ENCODE measurements at regions not wholly inside any gene's neighbourhood (a gene's known extent, or its start where the extent isn't known, plus 50 kb on each side); places are given as distances from the start of the nearest gene placed in this dataset.
"Not testable (repeated sequence)": the region's sequence is repeated elsewhere in the genome, so short reads cannot be mapped to it uniquely, and the experiment has no call there.

DNA sequence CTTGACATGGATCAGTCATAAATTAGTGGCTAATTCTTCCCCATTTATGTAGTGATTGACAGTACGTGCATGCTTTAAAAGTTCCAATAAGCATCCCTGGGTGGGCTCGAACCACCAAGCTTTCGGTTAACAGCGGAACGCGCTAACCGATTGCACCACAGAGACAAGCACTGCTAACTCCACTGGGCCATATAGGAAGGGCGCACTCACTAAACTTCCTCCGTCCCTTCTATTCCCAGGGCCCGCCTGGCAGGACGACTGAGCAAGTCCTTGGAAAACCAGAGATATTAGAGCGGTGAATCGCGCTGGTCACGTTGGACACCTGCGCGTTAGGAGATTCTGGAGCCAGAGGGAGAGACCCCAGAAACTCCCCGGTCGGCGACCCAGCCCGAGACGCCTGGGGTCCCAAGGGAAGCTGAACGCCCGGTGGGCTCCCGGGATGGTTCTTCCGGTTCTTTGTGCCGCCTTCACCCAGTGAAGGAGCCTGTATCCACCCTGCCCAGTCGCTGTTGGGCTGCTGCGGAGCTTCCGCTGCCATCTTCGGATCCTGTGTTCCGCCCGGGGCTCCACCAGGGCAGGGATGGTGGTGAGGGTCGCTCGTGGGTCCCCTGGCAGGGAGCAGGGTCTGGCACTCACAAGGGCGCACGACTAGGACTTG lies 62.8 kb downstream of the PPIAL4C start:
- CTCF ChIA-PET; H3K27ac ChIP-seq (ENCODE audit: low read length); BruUV-seq (replicated peaks); intact Hi-C loops (cut with micrococcal nuclease; ENCODE audit: unreplicated experiment); H3K4me1 ChIP-seq (ENCODE audit: control insufficient read depth, insufficient read depth, low read length); H3K4me3 ChIP-seq (ENCODE audit: low read depth in 2 of 2, low read length in 2 of 2); ATAC-seq; in situ Hi-C loops (cut with HindIII; ENCODE audit: low pct_unique_long_range_greater_than_20kb, low sequenced_read_pairs); H3K36me3 ChIP-seq (ENCODE audit: control insufficient read depth, insufficient read depth, low read length); H3K27me3 ChIP-seq (ENCODE audit: control insufficient read depth, insufficient read depth, low read length); H3K9me3 ChIP-seq (ENCODE audit: control insufficient read depth, insufficient read depth, low read depth, low read length); DNase-seq (ENCODE audit: low read depth, low spot score); POLR2A ChIA-PET: not testable (repeated sequence)

DNA sequence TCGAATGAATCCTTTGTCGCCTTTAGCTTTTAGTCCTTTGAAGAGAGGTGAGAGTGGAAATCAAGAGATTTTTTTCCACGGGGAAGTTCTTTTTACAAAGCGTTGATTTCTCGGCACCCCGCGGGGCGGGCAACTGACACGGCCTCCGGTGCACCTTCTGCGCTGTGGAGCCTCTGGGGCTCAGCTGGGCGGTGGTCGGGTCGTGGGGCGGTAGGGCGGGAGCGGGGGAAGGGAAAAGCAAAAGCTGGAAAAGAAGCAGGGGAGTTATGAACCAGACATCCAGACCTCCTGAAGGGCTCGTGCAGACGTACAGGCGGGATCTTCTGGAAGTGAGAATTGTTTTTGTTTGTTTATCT lies 63.3 kb downstream of the PPIAL4C start:
- POLR2A ChIA-PET; H3K27me3 ChIP-seq (ENCODE audit: control insufficient read depth, insufficient read depth, low read length); H3K27ac ChIP-seq (ENCODE audit: low read length); CTCF ChIA-PET; intact Hi-C loops (cut with micrococcal nuclease; ENCODE audit: unreplicated experiment); DNase-seq (ENCODE audit: low read depth, low spot score); H3K36me3 ChIP-seq (ENCODE audit: control insufficient read depth, insufficient read depth, low read length); in situ Hi-C loops (cut with HindIII; ENCODE audit: low pct_unique_long_range_greater_than_20kb, low sequenced_read_pairs); H3K4me1 ChIP-seq (ENCODE audit: control insufficient read depth, insufficient read depth, low read length); H3K4me3 ChIP-seq (ENCODE audit: low read depth in 2 of 2, low read length in 2 of 2); H3K9me3 ChIP-seq (ENCODE audit: control insufficient read depth, insufficient read depth, low read depth, low read length); ATAC-seq; BruUV-seq (replicated peaks): not testable (repeated sequence)

DNA sequence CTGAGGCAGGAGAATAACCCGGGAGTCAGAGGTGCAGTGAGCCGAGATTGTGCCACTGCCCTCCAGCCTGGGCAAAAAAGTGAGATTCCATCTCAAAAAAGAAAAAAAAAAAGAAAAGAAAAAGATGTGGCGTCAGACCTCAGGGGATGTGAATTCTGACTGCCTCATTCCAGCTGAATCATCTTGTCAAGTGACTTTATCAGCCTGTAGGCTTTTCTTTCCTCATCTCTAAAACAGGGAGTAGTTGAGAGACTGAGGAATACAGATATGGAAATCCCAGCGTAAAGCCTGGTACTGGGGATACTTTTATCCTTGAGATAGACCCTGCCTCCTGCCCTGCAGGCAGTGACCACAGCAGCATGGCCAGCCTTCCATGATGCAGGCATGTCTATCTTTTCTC lies 74.1 kb downstream of the PPIAL4C start:
- intact Hi-C loops (cut with micrococcal nuclease; ENCODE audit: unreplicated experiment); H3K9me3 ChIP-seq (ENCODE audit: control insufficient read depth, insufficient read depth, low read depth, low read length); H3K4me1 ChIP-seq (ENCODE audit: control insufficient read depth, insufficient read depth, low read length); H3K27me3 ChIP-seq (ENCODE audit: control insufficient read depth, insufficient read depth, low read length); H3K4me3 ChIP-seq (ENCODE audit: low read depth in 2 of 2, low read length in 2 of 2); H3K27ac ChIP-seq (ENCODE audit: low read length); POLR2A ChIA-PET; DNase-seq (ENCODE audit: low read depth, low spot score); CTCF ChIA-PET; ATAC-seq; BruUV-seq (replicated peaks); H3K36me3 ChIP-seq (ENCODE audit: control insufficient read depth, insufficient read depth, low read length); in situ Hi-C loops (cut with HindIII; ENCODE audit: low pct_unique_long_range_greater_than_20kb, low sequenced_read_pairs): not testable (repeated sequence)

DNA sequence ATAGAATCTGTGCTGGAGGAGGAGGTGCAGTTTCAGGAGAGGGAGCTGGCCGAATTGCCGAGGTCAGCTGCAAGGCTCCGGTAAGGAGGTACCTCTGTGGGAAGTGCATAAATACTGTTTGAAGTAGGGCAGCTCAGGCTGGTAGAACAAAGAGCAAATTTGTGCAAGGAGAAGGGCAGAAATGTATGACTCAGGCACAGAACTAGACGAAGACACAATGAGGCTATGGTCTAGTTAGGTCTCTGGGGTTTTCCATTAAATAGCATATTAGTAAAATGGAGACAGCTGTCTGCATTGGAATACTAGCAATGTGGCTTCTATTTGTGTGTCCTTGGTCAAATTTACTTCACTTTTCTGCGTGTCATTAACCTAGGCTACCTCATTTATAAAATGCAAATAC lies 74.5 kb downstream of the PPIAL4C start:
- H3K4me1 ChIP-seq (ENCODE audit: control insufficient read depth, insufficient read depth, low read length); H3K4me3 ChIP-seq (ENCODE audit: low read depth in 2 of 2, low read length in 2 of 2); ATAC-seq; POLR2A ChIA-PET; in situ Hi-C loops (cut with HindIII; ENCODE audit: low pct_unique_long_range_greater_than_20kb, low sequenced_read_pairs); CTCF ChIA-PET; BruUV-seq (replicated peaks); H3K27ac ChIP-seq (ENCODE audit: low read length); DNase-seq (ENCODE audit: low read depth, low spot score); H3K9me3 ChIP-seq (ENCODE audit: control insufficient read depth, insufficient read depth, low read depth, low read length); H3K36me3 ChIP-seq (ENCODE audit: control insufficient read depth, insufficient read depth, low read length); intact Hi-C loops (cut with micrococcal nuclease; ENCODE audit: unreplicated experiment); H3K27me3 ChIP-seq (ENCODE audit: control insufficient read depth, insufficient read depth, low read length): not testable (repeated sequence)

DNA sequence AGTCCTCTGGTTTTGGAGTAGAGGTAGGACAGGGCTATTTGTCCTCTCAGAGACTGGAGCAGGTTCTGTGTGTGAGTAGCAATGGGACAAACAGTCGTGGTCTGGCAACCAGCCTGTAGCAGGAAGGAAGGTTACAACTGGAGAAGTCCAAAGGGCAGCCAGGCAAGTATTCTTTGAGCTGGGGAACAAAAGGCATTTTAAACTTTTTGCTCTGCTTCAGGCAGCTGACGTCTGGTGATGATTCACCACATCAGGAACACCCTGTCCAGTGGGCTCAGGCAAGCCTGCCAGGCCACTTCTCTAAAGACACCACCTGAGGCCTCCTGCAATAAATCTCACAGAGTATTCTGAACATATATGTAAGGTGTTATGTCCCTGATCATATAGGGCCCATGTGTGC lies 81.0 kb downstream of the PPIAL4C start:
- H3K36me3 ChIP-seq (ENCODE audit: control insufficient read depth, insufficient read depth, low read length); H3K4me3 ChIP-seq (ENCODE audit: low read depth in 2 of 2, low read length in 2 of 2); H3K4me1 ChIP-seq (ENCODE audit: control insufficient read depth, insufficient read depth, low read length); intact Hi-C loops (cut with micrococcal nuclease; ENCODE audit: unreplicated experiment); BruUV-seq (replicated peaks); ATAC-seq; DNase-seq (ENCODE audit: low read depth, low spot score); H3K9me3 ChIP-seq (ENCODE audit: control insufficient read depth, insufficient read depth, low read depth, low read length); H3K27me3 ChIP-seq (ENCODE audit: control insufficient read depth, insufficient read depth, low read length); CTCF ChIA-PET; POLR2A ChIA-PET; H3K27ac ChIP-seq (ENCODE audit: low read length); in situ Hi-C loops (cut with HindIII; ENCODE audit: low pct_unique_long_range_greater_than_20kb, low sequenced_read_pairs): not testable (repeated sequence)

DNA sequence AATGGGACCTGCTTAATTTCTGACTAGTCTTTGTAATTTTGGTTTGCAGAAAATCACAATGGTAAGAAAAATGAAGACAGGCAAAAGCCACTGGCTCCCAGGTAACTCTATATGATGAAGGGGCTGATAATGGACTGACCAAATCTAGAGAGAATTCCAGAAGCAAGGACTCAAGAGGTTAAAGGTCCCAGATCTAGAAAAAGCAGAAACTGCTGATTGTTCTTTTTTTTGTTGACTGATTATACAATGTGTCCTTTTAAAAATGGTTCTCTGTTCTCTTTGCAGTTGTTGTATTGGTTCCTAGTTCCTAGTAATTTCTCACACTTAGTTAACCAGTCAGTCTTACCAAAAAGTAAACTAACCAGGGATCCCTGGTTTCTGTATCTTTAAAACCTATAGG lies 81.4 kb downstream of the PPIAL4C start:
- ATAC-seq; H3K9me3 ChIP-seq (ENCODE audit: control insufficient read depth, insufficient read depth, low read depth, low read length); in situ Hi-C loops (cut with HindIII; ENCODE audit: low pct_unique_long_range_greater_than_20kb, low sequenced_read_pairs); H3K4me1 ChIP-seq (ENCODE audit: control insufficient read depth, insufficient read depth, low read length); CTCF ChIA-PET; H3K27me3 ChIP-seq (ENCODE audit: control insufficient read depth, insufficient read depth, low read length); H3K27ac ChIP-seq (ENCODE audit: low read length); intact Hi-C loops (cut with micrococcal nuclease; ENCODE audit: unreplicated experiment); BruUV-seq (replicated peaks); POLR2A ChIA-PET; DNase-seq (ENCODE audit: low read depth, low spot score); H3K36me3 ChIP-seq (ENCODE audit: control insufficient read depth, insufficient read depth, low read length); H3K4me3 ChIP-seq (ENCODE audit: low read depth in 2 of 2, low read length in 2 of 2): not testable (repeated sequence)

DNA sequence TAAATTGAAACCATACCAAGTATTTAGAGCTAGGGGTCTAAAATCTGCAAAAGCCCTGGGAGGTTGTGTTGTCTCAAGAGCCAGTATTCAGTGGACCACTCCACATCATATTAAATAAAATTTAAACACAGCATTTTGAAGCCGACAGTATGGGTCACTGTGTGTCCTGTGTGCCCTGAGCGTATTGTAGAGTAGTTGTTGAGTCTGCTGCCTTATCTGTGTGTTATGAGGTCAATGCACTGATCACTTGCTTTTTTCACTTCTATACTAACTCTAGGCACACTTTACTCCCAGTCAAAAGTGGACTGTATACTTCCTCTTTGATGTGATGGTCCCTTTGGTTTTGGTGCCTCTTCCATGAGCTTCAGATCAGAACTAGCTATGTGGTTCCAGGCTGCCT lies 81.9 kb downstream of the PPIAL4C start:
- BruUV-seq (replicated peaks); ATAC-seq; POLR2A ChIA-PET; H3K9me3 ChIP-seq (ENCODE audit: control insufficient read depth, insufficient read depth, low read depth, low read length); H3K27me3 ChIP-seq (ENCODE audit: control insufficient read depth, insufficient read depth, low read length); CTCF ChIA-PET; in situ Hi-C loops (cut with HindIII; ENCODE audit: low pct_unique_long_range_greater_than_20kb, low sequenced_read_pairs); H3K36me3 ChIP-seq (ENCODE audit: control insufficient read depth, insufficient read depth, low read length); H3K27ac ChIP-seq (ENCODE audit: low read length); intact Hi-C loops (cut with micrococcal nuclease; ENCODE audit: unreplicated experiment); H3K4me3 ChIP-seq (ENCODE audit: low read depth in 2 of 2, low read length in 2 of 2); H3K4me1 ChIP-seq (ENCODE audit: control insufficient read depth, insufficient read depth, low read length); DNase-seq (ENCODE audit: low read depth, low spot score): not testable (repeated sequence)

Data from Panc1 (cell line).